Stimulated activated CD4-positive, alpha-beta T cell treated with anti-CD3 and anti-CD28 coated beads, TNF-alpha, amount 100 ng/mL, for 4 hours (primary cell): ENCODE measurements at regions not wholly inside any gene's neighbourhood (a gene's known extent, or its start where the extent isn't known, plus 50 kb on each side); places are given as distances from the start of the nearest gene placed in this dataset.

Experiments used
- DNase-seq, 3 experiments: peaks; one replicate each; pipeline ENCODE4 v3.0.0-alpha.2; 2020; ENCODE audit warnings: low read depth in 3 of 3

- DNase-seq: no peak
Observed at GRCh38 chr3:31249545-31249944, 283.2 kb upstream of the STT3B start.

- no peak for DNase-seq
Observed at GRCh38 chr3:31250116-31250777, 282.5 kb upstream of the STT3B start.

- DNase-seq: no peak
Observed at GRCh38 chr3:31251083-31251482, 281.6 kb upstream of the STT3B start.

GRCh38 chr3:31252216-31253185, 280.2 kb upstream of the STT3B start:
- no peak for DNase-seq

GRCh38 chr3:31253782-31254181, 278.9 kb upstream of the STT3B start:
- DNase-seq: no peak

- DNase-seq: no peak
Observed at GRCh38 chr3:31254483-31254882, 278.2 kb upstream of the STT3B start.

GRCh38 chr3:31255007-31255581, 277.6 kb upstream of the STT3B start:
- no peak for DNase-seq

GRCh38 chr3:31262201-31262600, 270.5 kb upstream of the STT3B start:
- no peak for DNase-seq

- DNase-seq: no peak
Observed at GRCh38 chr3:31263897-31264296, 268.8 kb upstream of the STT3B start.

- DNase-seq: no peak
Observed at GRCh38 chr3:31265646-31266428, 266.9 kb upstream of the STT3B start.

GRCh38 chr3:31268868-31269267, 263.9 kb upstream of the STT3B start:
- DNase-seq: no peak

GRCh38 chr3:31270010-31270409, 262.7 kb upstream of the STT3B start:
- DNase-seq: no peak

GRCh38 chr3:31274326-31275024, 258.2 kb upstream of the STT3B start:
- DNase-seq: no peak

GRCh38 chr3:31275038-31275572, 257.6 kb upstream of the STT3B start:
- DNase-seq: no peak

- DNase-seq: no peak
Observed at GRCh38 chr3:31275583-31275982, 257.1 kb upstream of the STT3B start.

GRCh38 chr3:31277582-31277981, 255.1 kb upstream of the STT3B start:
- no peak for DNase-seq

GRCh38 chr3:31278532-31278931, 254.2 kb upstream of the STT3B start:
- DNase-seq: no peak

- no peak for DNase-seq
Observed at GRCh38 chr3:31284776-31285175, 247.9 kb upstream of the STT3B start.

GRCh38 chr3:31285833-31286486, 246.8 kb upstream of the STT3B start:
- DNase-seq: no peak

GRCh38 chr3:31288224-31288623, 244.5 kb upstream of the STT3B start:
- DNase-seq: no peak
